HG02885 (cell line): ENCODE measurements at regions not wholly inside any gene's neighbourhood (a gene's known extent, or its start where the extent isn't known, plus 50 kb on each side); places are given as distances from the start of the nearest gene placed in this dataset.
A peak's percentile ranks its signal among the peaks of the same experiment; 100 is the strongest.

Experiments
- ATAC-seq: cut with Tn5 transposase; IDR thresholded peaks from one replicate; pipeline ENCODE4 v1.9.1; 2021; ENCODE audit warnings: mild to moderate bottlenecking; ENCODE audit not compliant: unreplicated experiment, poor library complexity

DNA sequence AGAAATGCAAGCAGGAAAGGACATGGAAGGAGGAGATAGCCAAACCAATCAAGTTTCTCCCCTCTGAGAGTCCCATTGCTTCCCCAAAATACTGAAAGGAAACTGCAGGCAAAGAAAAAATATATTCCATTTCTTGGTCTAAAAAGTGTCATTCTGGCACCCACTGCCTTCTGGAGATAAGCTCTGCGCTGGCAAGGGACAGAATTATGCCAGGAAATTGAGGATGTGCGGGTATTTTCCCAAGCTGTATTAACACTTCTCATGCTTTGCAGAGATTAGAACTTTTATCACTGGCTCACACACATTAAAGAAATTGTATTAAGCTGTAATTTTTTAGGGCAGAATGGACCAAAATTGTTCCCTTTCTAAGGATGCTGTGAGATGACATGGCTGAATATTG, 381.2 kb upstream of the DUSP10 start:
- no peak for ATAC-seq

DNA sequence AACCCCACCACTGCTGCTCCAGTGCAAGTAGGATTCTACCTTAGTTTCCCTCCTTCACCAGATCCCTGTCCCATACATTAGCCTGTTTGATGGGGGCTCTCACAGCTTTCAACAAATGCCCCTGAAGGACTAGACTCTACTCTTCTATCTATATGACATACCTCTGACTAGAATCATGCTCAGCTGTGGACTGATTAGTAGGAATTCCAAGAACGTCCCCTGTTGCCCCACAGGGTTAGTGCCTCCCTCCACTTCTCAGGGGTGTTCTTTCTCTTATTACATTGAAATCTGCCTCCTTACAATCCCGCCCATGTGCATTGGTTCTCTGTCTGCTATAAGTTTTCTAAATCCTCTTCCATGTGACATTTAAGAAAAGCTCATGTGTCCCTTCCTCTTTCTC, 375.9 kb upstream of the DUSP10 start:
- ATAC-seq: no peak

DNA sequence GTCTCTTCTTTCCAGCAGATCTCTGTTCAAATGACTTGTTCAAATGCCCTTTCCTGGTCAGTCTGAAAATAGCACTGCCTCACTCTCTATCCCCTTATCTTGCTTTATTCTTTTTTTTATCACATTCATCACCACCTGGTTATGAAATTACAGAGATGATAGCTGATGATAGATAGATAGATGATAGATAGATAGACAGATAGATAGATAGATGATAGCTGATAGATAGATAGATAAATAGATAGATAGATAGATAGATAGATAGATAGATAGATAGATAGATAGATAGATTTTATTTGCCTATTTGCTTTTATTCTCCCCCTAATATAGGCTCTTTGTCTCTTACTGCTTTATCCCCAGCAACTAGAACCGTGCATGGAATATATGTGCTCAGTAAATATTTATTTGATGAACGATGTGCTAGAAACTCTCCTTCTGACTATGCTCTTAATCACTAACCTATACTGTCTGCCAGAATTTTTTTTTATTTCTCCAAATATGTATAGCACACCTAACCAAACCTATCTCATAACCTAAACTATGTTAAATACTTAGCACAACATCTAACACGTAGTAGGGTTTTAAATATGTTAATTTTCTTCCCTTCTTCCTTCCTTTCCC, 372.8 kb upstream of the DUSP10 start:
- no peak for ATAC-seq

- no peak for ATAC-seq
Observed at GRCh38 chr1:222109836-222110235, 367.9 kb upstream of the DUSP10 start.

DNA sequence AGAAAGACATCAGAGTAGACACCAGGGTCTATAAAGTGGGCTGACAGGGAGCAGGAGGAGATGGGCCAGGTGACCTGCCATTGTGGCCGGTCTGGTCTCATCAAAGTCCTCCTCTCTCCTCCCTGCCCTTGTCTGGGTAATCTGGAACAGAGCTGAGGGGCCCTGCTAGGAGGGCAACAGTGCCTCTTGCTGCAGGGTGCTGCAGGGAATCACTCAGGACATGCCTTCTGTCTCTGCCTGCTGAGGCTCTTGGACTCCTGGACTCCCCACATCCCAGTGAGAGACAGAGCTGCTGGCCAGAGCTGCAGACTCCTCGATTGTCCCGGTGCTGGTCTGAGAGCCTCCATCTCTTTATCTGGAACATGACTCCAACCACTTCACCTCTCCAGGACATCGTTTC, 366.1 kb upstream of the DUSP10 start:
- ATAC-seq: no peak

DNA sequence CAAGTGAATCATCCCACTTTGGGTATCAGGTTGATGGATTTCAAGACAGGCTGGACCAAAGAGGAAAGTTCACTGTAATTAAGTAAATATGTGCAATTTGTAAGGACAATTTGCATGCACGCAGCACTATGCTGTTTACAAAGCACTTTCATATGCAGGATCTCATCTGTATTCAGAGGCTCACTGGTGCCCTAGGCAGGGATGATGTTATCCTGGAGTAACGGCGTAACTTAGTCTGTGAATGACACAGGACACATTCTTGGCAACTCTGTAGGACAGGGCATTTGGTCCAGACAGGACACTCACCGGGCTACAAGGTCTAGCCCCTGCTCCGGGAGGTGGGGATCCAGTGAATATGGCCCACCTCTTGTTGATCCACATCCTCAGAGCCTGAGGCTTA, 365.4 kb upstream of the DUSP10 start:
- no peak for ATAC-seq

GRCh38 chr1:222106377-222106776, 364.5 kb upstream of the DUSP10 start:
- no peak for ATAC-seq

DNA sequence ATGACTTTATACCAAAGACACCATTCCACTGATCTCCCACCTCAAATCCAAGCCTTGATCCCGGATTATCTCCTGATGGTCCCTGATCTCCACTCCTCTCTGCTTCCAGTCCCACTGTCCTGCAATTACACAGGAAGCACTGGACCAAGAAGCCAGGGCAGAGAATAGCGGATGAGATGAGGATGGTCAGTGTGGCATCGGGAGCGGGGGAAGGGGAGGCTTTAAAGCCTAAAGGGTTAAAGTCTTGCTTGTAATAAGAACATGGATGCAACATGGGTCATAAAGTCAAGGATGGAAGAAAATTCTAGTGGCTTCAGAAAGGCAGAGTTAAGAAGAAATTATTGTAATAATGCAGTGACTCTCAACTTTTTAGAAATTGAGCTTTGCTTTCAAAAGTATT, 364.0 kb upstream of the DUSP10 start:
- ATAC-seq: no peak

GRCh38 chr1:222105393-222105737, 363.5 kb upstream of the DUSP10 start:
- peak; percentile 47 for ATAC-seq

DNA sequence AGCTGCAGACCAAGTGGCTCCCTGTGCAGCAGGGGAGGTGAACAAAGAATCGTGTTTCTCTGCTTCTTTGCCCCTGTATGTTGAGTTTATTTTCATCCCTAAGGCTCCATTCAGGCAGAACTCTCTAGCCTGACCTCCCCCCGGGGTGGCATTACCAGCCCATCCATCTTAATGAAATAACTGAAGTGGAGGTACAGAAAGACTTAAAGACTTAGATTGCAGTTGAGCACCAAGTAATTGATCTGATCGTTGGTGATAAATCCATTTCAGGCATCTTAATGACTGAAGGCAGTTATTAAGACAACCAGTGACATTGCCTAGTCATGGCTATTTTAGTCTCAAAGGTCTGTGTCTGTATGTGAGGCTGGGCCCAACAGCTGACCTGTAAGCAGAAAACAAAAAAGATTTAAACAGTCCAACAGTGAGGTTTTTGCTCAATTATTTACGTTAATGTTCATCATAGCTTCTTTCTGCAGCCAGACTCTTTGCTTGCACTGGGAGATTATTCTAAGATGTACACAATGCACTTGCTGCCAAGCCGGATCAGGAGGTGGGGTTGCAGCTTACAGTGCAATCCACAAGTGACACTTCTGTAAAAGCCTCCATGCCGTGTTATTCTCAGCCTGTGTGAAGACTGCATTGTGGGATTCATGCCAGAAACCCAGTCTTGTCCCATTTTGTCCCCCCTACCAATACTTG, 363.0 kb upstream of the DUSP10 start:
- ATAC-seq: no peak

DNA sequence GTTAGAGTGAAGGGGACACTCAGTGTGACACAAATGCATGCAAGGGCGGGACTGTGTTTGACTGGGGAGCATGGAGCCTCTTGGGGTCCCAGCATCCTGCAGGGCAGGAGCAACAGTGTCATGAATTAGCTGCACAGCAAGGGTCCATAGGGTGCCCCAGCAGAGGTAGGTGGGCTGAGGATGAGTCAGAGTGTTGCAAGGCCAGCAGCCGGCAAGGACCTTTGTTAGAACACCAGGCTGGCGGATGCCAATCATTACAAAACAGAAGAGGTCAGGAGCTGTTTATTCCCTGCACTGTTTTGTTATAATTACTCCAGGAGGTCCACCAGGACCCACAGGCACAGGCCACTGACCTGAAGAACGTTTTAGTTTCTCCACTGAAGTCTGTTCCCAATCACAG, 362.2 kb upstream of the DUSP10 start:
- ATAC-seq: no peak

GRCh38 chr1:222099746-222100145, 357.9 kb upstream of the DUSP10 start:
- no peak for ATAC-seq

- no peak for ATAC-seq
Observed at GRCh38 chr1:222098404-222098803, 356.5 kb upstream of the DUSP10 start.

DNA sequence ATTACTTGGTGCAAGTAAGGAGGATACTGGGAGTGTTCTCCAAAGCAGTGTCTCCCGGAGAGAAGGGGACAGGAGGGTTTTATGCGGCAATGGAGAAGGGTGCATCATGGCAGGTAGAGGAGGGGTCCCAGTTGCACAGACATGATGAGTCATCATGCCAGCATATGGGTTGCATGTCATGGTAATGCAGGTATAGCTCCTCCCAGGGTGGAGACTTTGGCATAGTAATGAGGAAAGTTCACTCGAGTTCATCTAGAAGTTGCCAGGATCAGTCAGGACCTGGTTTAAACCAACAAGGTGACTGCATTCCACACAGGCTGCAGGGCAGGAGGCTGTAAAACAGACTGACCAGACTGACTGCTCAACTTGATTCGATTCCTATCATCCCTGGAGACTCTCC, 355.7 kb upstream of the DUSP10 start:
- no peak for ATAC-seq

GRCh38 chr1:222096883-222097282, 355.0 kb upstream of the DUSP10 start:
- no peak for ATAC-seq

DNA sequence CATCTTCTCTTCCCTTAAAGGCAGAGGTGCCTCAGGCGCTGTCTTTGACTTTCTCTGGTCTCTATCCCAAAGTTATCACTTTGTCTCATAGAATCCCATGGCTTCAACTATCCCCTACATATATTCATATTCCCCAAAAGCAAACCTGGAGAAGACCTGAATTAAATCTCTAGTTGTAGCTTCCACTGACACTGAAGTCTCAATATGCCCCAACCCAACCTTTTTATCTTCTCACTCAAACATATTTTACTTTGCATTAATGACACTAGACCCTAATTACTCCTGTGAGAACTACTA, 354.5 kb upstream of the DUSP10 start:
- ATAC-seq: no peak

DNA sequence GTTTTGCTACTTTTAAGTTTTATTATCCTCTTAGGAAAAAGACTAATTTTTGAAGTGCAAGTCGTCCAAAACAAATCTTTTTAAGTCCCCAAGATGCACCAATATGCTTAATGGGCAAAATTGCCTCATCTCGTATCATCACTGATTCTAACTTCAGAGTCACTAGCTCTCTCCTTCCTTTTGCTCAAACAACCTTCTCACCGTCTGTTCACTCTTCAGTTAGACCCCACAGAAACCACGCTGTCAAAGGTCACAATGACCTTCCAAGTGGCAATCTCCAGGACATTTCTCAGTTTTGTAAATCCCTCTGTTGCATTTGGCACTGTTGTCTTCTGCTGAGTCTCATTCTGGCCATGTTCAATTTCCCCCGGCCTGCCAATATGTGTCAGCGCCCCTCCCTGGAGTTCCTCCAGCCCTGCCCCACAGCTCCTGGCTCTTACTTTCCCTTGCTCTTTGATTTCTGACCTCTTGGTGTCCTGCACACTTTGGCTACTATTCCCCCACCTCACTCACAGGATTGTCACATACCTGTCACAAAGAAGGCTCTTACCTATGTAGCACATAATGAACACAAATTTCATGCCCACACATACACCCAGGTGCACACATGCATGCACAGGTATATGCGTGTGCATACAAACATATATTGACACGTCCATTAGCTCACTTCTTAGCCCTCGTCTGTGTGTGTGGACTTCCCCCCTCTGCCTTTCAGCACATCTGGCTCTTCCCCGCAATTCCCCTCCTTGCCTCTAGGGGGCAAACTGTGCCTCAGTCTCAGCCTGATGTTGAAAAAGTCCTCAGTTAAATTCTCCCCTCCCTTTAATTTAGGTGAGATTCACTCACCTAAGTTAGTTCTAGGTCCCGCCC, 354.0 kb upstream of the DUSP10 start:
- ATAC-seq: peak; percentile 88

DNA sequence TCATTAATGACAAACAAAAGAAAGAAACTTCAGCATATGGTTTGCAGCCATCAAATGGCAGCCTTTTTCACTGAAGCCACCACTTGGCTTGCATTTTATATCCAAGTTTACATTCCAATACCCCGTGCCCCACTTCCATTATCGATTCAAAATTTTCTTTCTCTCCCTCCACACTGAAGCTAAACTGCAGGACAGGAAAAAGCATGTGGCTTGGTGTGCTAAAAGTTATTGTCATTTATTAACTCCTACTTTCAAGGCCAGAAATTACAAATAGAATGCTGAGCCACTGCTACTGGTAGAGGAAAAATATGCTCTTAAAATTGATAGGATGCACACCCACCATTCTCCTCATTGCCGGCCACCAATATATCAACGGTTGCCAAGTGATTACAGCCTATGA, 351.6 kb upstream of the DUSP10 start:
- ATAC-seq: no peak

GRCh38 chr1:222090103-222090502, 348.2 kb upstream of the DUSP10 start:
- ATAC-seq: no peak

GRCh38 chr1:222087221-222087920, 345.5 kb upstream of the DUSP10 start:
- ATAC-seq: no peak

DNA sequence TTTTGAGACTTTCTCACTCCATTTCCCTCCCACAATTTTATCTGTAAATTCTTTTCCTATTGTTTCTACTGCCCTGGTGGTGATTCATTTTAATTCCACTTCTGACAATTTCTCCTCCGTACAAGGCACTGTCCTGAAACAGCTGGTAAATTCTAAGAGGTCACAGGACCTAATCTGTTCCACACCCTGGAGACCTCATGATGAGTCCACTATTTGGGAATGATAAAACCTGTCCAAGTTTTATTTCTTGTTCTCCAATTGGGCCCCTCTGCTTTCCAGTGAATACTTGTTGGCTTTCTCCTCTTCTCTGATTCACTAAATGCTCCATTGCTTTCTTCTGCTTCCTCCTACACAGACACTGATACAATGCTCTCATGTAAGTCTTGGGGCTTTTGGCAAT, 343.1 kb upstream of the DUSP10 start:
- no peak for ATAC-seq
